CD14-positive monocyte (primary cell): ENCODE measurements at regions not wholly inside any gene's neighbourhood (a gene's known extent, or its start where the extent isn't known, plus 50 kb on each side); places are given as distances from the start of the nearest gene placed in this dataset.

ENCODE experiments used
- DNase-seq, 3 donors: peaks; one replicate each; pipeline ENCODE4 v3.0.0-alpha.2; 2011 to 2022
- H2AFZ ChIP-seq: 2 replicates; pipeline ENCODE4 v1.6.0; 2012; ENCODE audit warnings: mild to moderate bottlenecking, low read depth, low read length, inconsistent platforms; ENCODE audit not compliant: insufficient read depth, poor library complexity, severe bottlenecking
- H3K27ac ChIP-seq, 2 donors: 1 replicate in 1 of 2; 2 replicates in 1 of 2; pipeline ENCODE4 v1.5.1; 2012 to 2013; ENCODE audit warnings: low read length in 2 of 2, control low read depth in 1 of 2, inconsistent platforms in 1 of 2, low read depth in 1 of 2, mild to moderate bottlenecking in 1 of 2
- H3K27me3 ChIP-seq, 2 donors: one replicate each; pipeline versions ENCODE4 v1.6.0 to v1.6.1; 2011 to 2013; ENCODE audit warnings: low read length in 2 of 2; ENCODE audit not compliant: control insufficient read depth in 2 of 2, insufficient read depth in 2 of 2
- H3K36me3 ChIP-seq, 2 donors: replicated peaks in 1 of 2; 1 replicate in 1 of 2; 2 replicates in 1 of 2; pipeline versions ENCODE4 v1.5.1 to v1.6.1; 2012 to 2013; ENCODE audit warnings: low read length in 2 of 2, control low read depth in 1 of 2, inconsistent platforms in 1 of 2, mild to moderate bottlenecking in 1 of 2; ENCODE audit not compliant: insufficient read depth in 2 of 2, control insufficient read depth in 1 of 2
- H3K4me1 ChIP-seq, 2 donors: 1 replicate in 1 of 2; 2 replicates in 1 of 2; pipeline versions ENCODE4 v1.5.1 to v1.6.1; 2012 to 2013; ENCODE audit warnings: low read length in 2 of 2, control low read depth in 1 of 2, inconsistent platforms in 1 of 2, mild to moderate bottlenecking in 1 of 2, moderate library complexity in 1 of 2; ENCODE audit not compliant: insufficient read depth in 2 of 2, control insufficient read depth in 1 of 2
- H3K4me2 ChIP-seq: replicated peaks from 2 replicates; pipeline ENCODE3; 2012; ENCODE audit warnings: low read length, moderate library complexity, mild to moderate bottlenecking; ENCODE audit not compliant: poor library complexity, severe bottlenecking; ENCODE audit errors: extremely low read depth
- H3K4me3 ChIP-seq, 3 experiments: fragments of 200-600 bp in 1 of 3; sonication (generic) in 1 of 3; replicated peaks in 1 of 3; 1 replicate in 2 of 3; 2 replicates in 1 of 3; pipeline ENCODE4 v1.5.1; 2011 to 2013; ENCODE audit warnings: low read length in 3 of 3, mild to moderate bottlenecking in 3 of 3, control low read depth in 2 of 3, low read depth in 2 of 3, inconsistent platforms in 1 of 3, moderate library complexity in 1 of 3
- H3K79me2 ChIP-seq: 2 replicates; pipeline ENCODE4 v1.6.0; 2012; ENCODE audit warnings: mild to moderate bottlenecking, control low read depth, inconsistent platforms, low read length, moderate library complexity; ENCODE audit not compliant: insufficient read depth
- H3K9ac ChIP-seq: 2 replicates; pipeline ENCODE4 v1.6.0; 2017; ENCODE audit warnings: low read length, mild to moderate bottlenecking; ENCODE audit not compliant: insufficient read depth, poor library complexity, severe bottlenecking
- H3K9me3 ChIP-seq, 2 donors: replicated peaks in 1 of 2; 1 replicate in 1 of 2; 2 replicates in 1 of 2; pipeline versions ENCODE4 v1.5.1 to v1.6.1; 2012 to 2013; ENCODE audit warnings: low read length in 2 of 2, control low read depth in 1 of 2; ENCODE audit not compliant: control insufficient read depth in 1 of 2, insufficient read depth in 1 of 2
- H4K20me1 ChIP-seq: 2 replicates; pipeline ENCODE4 v1.6.0; 2012; ENCODE audit warnings: mild to moderate bottlenecking, low read length, control low read depth, moderate library complexity; ENCODE audit not compliant: insufficient read depth
- H3K27ac Mint-ChIP-seq, 7 donors: one replicate each; pipeline ENCODE4 v1.8.0; 2020; ENCODE audit warnings: mild to moderate bottlenecking in 7 of 7, mixed read lengths in 7 of 7, moderate library complexity in 6 of 7, inconsistent platforms in 2 of 7
- H3K27me3 Mint-ChIP-seq, 3 donors: one replicate each; pipeline ENCODE4 v1.8.0; 2021 to 2022; ENCODE audit warnings: low read depth in 3 of 3, mild to moderate bottlenecking in 3 of 3, mixed read lengths in 3 of 3, moderate library complexity in 3 of 3, inconsistent platforms in 1 of 3
- H3K36me3 Mint-ChIP-seq, 2 donors: one replicate each; pipeline ENCODE4 v1.8.0; 2020; ENCODE audit warnings: mixed read lengths in 2 of 2, inconsistent platforms in 1 of 2, mild to moderate bottlenecking in 1 of 2
- H3K4me1 Mint-ChIP-seq: one replicate; pipeline ENCODE4 v1.8.0; 2020; ENCODE audit warnings: mild to moderate bottlenecking, mixed read lengths
- H3K4me3 Mint-ChIP-seq, 2 donors: one replicate each; pipeline ENCODE4 v1.8.0; 2020; ENCODE audit warnings: mild to moderate bottlenecking in 2 of 2, mixed read lengths in 2 of 2, moderate library complexity in 1 of 2
- H3K9me3 Mint-ChIP-seq, 7 donors: one replicate each; pipeline ENCODE4 v1.8.0; 2020 to 2022; ENCODE audit warnings: mixed read lengths in 7 of 7, mild to moderate bottlenecking in 6 of 7, moderate library complexity in 6 of 7, inconsistent platforms in 2 of 7
- WGBS: methylation state at CpG from one replicate; pipeline ENCODE4 v1.1.5; 2013; ENCODE audit warnings: missing lambda C conversion rate; ENCODE audit not compliant: insufficient coverage; 5-methylcytosine and 5-hydroxymethylcytosine counted together
- intact Hi-C, 2 donors: fragments of 100-400 bp; cut with micrococcal nuclease; formaldehyde crosslinking; loops; one replicate each; pipeline versions ENCODE4 v1.15.0 to v1.15.1; 2023
- TF ChIP-seq, protein P1 (sequence below): fragments of 200-600 bp; IDR thresholded peaks from one replicate; pipeline ENCODE4 v1.8.0; 2022; ENCODE audit warnings: antibody characterized with exemption, mild to moderate bottlenecking

DNA sequence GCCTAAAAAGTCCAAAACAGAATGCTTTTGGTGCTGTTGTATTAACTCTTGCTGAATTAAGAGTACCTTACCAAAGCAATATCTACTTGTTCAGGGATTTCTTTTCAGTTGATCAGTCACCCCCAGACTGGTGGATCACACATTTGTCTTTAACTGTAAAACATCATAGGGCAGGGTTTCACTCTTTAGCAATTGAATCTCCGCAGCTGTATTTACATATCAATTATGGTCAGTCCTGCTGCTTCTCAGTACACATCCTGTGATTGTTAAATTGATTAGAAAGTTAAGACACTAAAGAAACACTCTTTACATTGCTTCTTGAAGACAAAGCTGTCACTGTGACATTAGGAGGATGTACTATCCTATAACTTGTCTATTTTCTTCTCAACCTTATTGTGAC lies 277.1 kb upstream of the ADGRL3 start:
- no peaks in the 10 kb centered on the region for H3K4me1 ChIP-seq
- H3K4me2 ChIP-seq = no peak overlapping the region
- no peak overlapping the region for H2AFZ ChIP-seq
- intact Hi-C loops = no loop called here
- no peaks in the 10 kb centered on the region for H4K20me1 ChIP-seq
- Mint-ChIP-seq H3K36me3 (no peaks in the 10 kb centered on the region), H3K27me3 (no peaks in the 10 kb centered on the region), H3K27ac (no peak overlapping the region), H3K4me3 (no peak overlapping the region), H3K9me3 (peaks cover 0 to 3% (median 0%) of the 10 kb centered on the region in 7 donors), H3K4me1 (no peaks in the 10 kb centered on the region)
- no peaks in the 10 kb centered on the region for H3K27me3 ChIP-seq
- H3K9ac ChIP-seq = no peak overlapping the region
- no peak overlapping the region for H3K4me3 ChIP-seq
- no peak overlapping the region for H3K27ac ChIP-seq
- DNase-seq = no peak
- no CpG with 5 or more reads among the region's 1 CpG for WGBS
- H3K9me3 ChIP-seq = no peaks in the 10 kb centered on the region
- no peaks in the 10 kb centered on the region for H3K79me2 ChIP-seq
- TF ChIP-seq, protein P1, sequence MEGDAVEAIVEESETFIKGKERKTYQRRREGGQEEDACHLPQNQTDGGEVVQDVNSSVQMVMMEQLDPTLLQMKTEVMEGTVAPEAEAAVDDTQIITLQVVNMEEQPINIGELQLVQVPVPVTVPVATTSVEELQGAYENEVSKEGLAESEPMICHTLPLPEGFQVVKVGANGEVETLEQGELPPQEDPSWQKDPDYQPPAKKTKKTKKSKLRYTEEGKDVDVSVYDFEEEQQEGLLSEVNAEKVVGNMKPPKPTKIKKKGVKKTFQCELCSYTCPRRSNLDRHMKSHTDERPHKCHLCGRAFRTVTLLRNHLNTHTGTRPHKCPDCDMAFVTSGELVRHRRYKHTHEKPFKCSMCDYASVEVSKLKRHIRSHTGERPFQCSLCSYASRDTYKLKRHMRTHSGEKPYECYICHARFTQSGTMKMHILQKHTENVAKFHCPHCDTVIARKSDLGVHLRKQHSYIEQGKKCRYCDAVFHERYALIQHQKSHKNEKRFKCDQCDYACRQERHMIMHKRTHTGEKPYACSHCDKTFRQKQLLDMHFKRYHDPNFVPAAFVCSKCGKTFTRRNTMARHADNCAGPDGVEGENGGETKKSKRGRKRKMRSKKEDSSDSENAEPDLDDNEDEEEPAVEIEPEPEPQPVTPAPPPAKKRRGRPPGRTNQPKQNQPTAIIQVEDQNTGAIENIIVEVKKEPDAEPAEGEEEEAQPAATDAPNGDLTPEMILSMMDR = no peak
- no peaks in the 10 kb centered on the region for H3K36me3 ChIP-seq

GRCh38 chr4:60926624-60927023 lies 273.5 kb upstream of the ADGRL3 start:
- no peaks in the 10 kb centered on the region for H4K20me1 ChIP-seq
- no peaks in the 10 kb centered on the region for H3K79me2 ChIP-seq
- Mint-ChIP-seq H3K36me3 (no peaks in the 10 kb centered on the region), H3K4me3 (no peak overlapping the region), H3K9me3 (peaks cover 0 to 3% (median 0%) of the 10 kb centered on the region in 7 donors), H3K27me3 (no peaks in the 10 kb centered on the region), H3K4me1 (no peaks in the 10 kb centered on the region), H3K27ac (peak overlapping the region in 1 of 7 donors; percentile 40)
- H3K36me3 ChIP-seq = no peaks in the 10 kb centered on the region
- H3K9me3 ChIP-seq = peaks cover 0 to 2% of the 10 kb centered on the region in 2 donors
- intact Hi-C loops = no loop called here
- no peaks in the 10 kb centered on the region for H3K4me1 ChIP-seq
- no peak for DNase-seq
- no peak overlapping the region for H3K9ac ChIP-seq
- H3K27me3 ChIP-seq = no peaks in the 10 kb centered on the region
- H3K4me3 ChIP-seq = no peak overlapping the region
- H3K4me2 ChIP-seq = no peak overlapping the region
- TF ChIP-seq, protein P1 = no peak
- 92% methylated on average over 2 of the region's 2 CpGs for WGBS
- no peak overlapping the region for H3K27ac ChIP-seq
- no peak overlapping the region for H2AFZ ChIP-seq
